HK-2 (cell line): ENCODE measurements at regions not wholly inside any gene's neighbourhood (a gene's known extent, or its start where the extent isn't known, plus 50 kb on each side); places are given as distances from the start of the nearest gene placed in this dataset.

Experiments used
- DNase-seq: peaks from one replicate; pipeline ENCODE4 v3.0.0-alpha.2; 2018; ENCODE audit not compliant: unreplicated experiment

DNA sequence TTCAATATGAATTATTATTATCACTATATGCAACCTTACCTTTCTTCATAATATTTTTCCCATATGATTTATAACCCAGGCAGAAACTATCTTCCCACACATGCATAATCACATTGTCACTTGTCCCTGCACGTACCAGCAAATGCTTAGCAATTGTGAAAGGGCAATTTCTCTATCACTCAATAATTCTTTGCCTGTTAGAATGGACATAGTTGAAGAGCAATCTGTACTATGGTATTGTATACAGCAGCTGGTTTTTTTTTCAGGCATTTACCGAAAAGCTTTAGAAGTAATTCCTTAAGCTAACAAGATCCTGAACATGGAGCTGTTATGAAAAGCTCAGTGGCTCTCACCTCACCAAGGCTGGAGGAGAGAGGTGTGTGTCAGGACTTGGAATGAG, 999.5 kb downstream of the TUSC7 start:
- DNase-seq, result no peak

GRCh38 chr3:117710501-117710900, 1000.9 kb downstream of the TUSC7 start:
- no peak for DNase-seq

- DNase-seq, result no peak
These were observed 1009.8 kb downstream of the TUSC7 start for GRCh38 chr3:117719316-117719926.

GRCh38 chr3:117721866-117722265, 1012.3 kb downstream of the TUSC7 start:
- DNase-seq, result no peak

DNA sequence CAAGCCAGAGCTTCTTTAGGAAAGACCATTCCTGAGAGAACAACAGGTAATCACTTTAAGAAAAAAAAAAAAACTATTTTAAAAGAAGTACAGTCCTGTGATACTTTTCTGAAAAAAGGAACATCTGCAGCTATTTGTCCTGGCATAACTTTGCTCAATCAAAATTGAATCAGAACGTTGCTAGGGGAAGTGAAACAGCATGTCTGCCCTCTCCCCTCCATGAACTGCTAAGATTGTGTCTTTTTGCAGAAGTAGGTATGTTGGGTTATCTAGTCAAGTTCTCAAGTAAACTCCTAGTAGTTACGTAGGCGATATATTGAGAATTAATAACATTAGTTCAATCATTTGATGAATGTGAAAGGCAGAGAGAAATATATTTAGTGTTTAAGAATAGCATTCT, 1013.3 kb downstream of the TUSC7 start:
- DNase-seq, result no peak

DNA sequence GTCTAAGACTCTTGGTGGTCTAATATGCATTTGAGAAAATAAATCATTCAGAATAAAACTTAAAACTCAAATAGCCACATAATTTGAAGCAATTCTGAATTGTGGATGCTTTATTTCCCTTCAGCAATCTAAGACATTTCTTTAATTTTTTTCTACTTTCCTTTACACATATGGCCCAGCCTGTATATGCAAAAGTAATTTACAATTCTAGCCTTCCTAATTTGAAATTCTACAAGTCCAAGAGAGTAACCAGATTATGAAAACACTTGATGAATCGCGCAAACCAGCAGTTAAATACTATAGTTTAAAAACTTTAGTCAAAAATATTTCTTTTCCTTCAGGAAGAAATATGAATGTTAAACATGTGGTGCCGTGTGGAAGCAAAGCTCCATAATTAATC, 1014.2 kb downstream of the TUSC7 start:
- no peak for DNase-seq

DNA sequence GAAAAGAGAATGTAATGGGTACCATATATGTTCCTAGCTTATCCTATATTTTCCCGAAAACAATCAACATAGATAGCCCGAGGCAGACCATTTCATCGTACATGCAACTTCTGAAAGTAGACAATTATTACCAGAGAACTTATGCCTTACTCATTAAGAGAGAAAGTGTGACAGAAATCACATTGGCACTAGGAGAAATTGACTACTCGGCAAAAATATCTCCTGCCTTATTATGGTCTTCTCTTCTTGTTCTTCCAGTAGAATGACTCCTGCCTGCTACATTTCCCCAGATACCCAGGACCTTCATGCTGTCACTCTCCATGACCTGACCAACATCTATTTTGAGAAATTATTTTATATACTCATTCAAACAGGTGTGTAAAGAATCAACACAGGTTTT, 1015.7 kb downstream of the TUSC7 start:
- DNase-seq, result no peak

- DNase-seq, result no peak
These were observed 1017.2 kb downstream of the TUSC7 start for GRCh38 chr3:117726776-117727175.

GRCh38 chr3:117728226-117728625, 1018.6 kb downstream of the TUSC7 start:
- no peak for DNase-seq

DNA sequence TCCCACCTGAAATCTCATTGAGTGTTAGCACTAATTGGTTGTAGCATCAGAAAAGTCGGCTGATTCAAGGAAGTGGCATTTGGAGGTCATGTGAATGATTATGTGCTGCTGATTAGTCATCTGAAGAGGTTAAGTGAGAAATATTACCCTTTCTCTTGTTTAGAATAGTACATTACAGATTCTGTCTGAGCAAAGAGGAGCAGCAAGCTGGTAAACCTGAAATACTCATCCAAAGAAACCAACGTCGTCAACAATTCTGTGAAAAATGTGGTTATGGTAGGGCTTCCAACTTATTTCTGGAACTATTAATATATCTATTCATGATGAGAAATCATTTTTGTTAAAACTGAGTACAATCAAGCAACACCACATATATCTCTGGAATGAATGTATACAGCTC, 1024.9 kb downstream of the TUSC7 start:
- no peak for DNase-seq

GRCh38 chr3:117735481-117736101, 1026.0 kb downstream of the TUSC7 start:
- DNase-seq, result no peak

- DNase-seq, result no peak
These were observed 1027.3 kb downstream of the TUSC7 start for GRCh38 chr3:117736846-117737245.

DNA sequence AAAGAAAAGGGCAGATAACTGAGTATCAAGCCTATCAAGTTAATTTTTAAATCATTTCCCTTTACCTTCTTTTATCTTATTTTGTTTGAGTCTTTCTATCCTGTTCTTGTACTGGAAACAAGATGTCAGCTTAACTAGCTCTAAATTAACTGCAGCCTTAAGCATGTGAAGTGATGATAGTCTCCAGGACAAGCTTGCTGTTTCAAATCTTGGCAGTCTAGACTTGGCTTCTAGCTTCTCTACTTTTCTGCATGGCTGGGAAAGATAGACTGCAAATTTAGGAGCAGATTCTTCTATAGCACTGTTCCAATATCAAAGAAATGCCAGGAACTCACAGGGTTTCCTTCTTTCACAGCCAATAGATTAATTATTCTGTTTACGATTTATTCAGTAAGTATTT, 1034.4 kb downstream of the TUSC7 start:
- no peak for DNase-seq

GRCh38 chr3:117744935-117745334, 1035.4 kb downstream of the TUSC7 start:
- DNase-seq, result no peak

DNA sequence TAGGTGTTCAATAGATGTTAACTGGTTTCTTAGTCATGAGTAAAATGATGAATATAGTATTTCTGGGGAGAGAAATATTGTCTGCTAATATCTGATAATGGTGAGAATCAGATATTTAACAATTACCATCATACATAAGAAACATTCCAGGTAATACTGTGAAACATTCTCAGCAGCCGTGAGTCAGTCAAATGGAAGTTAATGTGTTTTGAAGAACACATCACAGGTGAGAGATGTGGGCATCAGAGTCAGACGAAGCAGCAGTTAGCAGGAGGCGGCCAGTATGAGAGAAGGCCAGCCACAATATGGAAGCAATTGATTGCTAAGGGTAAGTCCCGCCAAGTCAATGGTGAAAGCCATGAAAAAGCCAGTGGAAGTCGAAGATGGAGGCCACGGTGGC, 1035.9 kb downstream of the TUSC7 start:
- DNase-seq, result no peak

GRCh38 chr3:117746066-117746465, 1036.5 kb downstream of the TUSC7 start:
- DNase-seq, result no peak

DNA sequence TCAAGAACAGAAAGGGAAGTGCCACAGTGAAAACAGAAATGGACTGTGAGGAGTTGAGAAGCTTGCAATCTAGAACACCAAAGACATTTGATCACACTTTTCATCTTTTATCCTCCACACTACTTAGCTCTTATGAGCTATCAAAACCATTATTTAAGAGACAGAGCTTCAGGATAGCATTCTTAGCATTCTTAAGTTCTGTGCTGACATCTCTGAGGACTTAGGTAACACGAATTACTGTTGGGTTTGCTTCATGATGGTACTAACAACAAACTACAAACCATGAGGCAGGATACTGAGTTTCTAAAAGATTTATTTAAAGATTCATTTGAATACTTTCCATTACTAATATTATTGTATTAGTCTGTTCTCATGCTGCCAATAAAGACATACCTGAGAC, 1038.6 kb downstream of the TUSC7 start:
- no peak for DNase-seq

DNA sequence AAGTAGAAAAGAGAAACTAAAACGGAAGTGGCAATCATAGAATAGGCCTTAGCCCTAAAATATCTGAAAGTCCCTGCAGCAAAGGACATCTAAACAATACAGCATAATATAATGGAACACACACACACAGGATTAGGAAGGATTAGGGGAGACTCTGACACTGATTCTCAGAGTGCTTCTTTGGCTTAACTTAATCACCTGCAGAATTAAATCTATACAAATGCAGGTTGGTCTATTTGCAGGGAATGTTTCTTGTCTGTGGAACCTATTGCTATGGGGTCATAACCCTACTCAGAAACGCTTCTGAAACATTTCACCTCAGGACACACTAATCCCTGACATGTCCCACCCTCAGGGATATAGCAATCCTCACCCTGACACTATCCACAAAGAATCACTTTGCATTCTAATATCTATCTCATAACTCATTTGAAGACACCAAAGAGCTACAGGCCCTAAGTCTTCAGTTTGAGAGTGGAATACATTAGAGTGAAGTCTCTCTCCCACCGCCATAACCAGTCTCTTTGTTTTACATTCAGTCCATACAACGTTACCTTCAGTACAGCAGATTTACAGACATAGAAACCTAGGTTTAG, 1041.2 kb downstream of the TUSC7 start:
- DNase-seq, result no peak

DNA sequence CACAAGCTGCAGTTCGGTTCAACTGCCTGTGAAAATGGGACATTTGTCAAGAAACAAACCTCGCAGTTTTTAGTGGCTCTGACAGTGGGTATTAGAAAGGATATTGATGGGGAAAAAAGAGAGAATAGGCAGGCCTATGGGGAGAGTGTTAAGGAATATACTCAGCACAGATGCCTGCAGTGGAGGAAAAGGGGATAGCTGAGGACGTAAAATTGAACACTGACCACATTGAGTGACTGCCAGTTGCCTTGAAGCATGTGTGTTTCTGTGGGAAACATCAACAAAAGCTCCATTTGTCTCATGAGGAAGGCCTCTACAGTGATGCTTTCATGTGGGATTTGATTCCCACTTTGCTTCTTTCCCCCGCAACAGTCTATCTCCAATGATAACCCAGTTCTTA, 1042.1 kb downstream of the TUSC7 start:
- no peak for DNase-seq

DNA sequence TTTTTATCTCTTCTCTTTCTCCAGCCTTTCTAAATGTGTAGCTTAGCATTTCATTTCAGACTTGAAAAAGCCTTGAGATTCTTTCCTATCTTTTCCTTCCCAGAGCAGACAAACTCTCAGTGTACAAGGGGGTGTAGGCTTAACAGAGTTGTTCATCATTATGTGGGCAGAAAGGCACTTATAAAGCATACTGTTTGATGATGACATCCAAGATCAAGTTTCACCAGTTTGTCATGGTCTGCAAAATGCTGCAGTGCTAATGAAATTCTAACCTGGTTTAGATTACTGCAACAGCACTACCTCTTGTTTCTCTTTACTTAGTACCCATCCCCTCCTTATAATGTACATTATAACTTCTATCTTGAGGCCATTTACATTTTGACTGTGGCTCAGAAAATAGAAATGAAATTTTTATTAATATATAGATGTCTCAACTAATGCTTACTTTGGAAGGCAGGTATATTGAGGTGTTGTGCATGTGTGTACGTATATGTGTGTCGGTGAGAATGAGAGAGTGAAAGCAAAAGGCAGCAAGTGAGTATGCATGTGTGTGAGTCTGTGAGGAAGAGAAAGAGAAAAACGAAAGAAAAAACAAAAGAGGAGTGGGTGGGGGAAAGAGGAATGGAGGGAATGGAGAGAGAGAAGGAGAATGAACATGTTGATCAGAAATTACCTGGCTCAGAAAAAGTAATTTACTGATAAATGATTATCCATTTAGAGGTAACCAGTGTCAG, 1043.6 kb downstream of the TUSC7 start:
- DNase-seq, result no peak

DNA sequence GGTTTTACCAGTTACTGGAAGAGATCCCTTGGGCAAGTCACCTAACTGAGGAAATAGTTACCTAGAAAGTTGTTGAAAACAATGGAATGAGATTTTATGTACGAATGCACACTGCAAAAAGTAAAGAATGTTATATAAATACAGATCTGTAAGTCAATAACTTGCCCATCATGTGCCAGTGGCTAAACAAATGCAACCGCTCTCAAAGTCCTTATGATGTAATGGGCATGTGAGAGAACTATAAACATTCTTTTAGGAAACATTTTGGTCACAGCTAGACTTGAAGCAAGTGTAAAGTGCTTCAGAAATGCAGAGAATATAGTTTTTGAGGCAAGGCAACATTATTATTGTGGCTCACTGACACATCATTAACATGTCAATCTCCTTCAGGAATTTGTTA, 1044.5 kb downstream of the TUSC7 start:
- DNase-seq, result no peak

GRCh38 chr3:117754841-117755240, 1045.3 kb downstream of the TUSC7 start:
- no peak for DNase-seq

DNA sequence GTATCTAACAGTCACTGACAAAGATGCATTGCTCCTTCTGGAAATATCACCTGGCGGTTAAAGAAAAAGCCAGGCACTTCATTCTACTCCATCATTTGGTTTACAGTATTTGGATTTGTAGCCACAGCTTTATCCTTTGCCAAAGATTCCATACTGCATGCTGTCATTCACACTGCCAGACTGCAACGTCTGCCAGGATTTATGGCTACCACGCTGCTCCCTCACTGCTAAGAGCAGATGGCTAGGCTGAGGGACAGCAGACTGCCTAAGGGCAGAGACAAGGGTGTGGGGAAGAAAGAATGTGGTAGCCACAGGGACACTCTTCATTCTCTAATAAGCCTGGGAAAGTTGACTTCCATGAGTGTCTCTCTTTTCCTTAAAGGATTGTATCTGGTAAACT, 1047.0 kb downstream of the TUSC7 start:
- DNase-seq, result no peak
